ENCODE measurements at regions not wholly inside any gene's neighbourhood (a gene's known extent, or its start where the extent isn't known, plus 50 kb on each side); places are given as distances from the start of the nearest gene placed in this dataset.

DNA sequence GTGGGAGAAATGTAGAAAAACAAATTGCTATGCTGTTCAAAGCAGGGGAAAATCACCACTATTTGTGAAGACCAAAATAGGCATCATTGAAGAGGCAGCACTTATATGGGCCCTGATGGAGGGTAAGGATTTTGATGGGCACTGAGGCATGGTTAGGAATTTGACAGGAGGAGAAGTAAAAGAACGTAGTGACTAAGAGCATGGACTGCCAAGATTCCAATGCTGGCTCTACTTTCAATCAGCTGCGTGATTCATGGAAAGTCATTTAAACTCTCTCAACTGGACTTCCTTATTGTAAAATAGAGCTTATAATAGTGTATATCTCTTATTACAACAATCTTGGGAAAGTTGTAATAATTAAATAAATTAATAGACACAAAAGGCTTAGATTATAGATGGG is 267.7 kb upstream of the G2E3 start:
- no peak for DNase-seq (ENCODE audit: low read depth in 2 of 3, low spot score in 2 of 3)

DNA sequence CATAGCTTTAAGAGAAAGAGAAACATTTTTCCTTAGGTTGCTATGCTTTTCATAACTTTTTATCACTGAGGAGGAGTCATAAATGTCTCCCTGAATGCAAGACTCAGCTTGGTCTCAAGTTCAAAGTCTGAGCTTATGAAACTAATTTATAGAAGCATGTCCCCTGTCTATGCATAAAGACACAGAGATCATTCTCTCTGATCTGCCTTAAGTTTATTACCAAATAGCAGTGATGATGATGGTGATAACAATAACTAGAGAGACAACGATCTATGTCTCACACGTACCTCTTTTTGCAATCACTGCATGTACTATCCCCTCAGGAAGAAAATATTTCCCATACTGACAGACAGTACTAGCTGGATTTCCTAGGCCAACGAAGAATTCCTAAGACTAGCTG is 266.4 kb upstream of the G2E3 start:
- no peak for DNase-seq (ENCODE audit: low read depth in 2 of 3, low spot score in 2 of 3)

DNA sequence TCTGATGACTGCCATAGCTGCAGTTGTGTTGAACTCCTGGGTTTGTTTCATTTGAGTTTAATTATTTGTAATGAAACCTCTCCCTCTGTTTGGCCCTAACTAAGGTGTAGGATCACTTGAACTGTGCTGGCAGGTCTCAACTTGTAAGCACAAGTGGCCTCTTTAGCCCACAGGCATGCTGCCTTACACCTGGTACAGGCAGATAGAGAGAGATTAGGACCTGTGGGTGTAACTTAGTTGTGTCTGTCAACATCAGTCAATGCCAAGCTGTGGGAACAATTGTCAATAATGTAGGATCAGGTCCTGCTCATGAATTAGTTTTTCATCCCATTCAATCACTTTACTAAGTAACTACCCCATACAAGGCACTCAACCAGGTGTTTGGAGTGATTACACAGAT is 263.0 kb upstream of the G2E3 start:
- DNase-seq (ENCODE audit: low read depth in 2 of 3, low spot score in 2 of 3): no peak

DNA sequence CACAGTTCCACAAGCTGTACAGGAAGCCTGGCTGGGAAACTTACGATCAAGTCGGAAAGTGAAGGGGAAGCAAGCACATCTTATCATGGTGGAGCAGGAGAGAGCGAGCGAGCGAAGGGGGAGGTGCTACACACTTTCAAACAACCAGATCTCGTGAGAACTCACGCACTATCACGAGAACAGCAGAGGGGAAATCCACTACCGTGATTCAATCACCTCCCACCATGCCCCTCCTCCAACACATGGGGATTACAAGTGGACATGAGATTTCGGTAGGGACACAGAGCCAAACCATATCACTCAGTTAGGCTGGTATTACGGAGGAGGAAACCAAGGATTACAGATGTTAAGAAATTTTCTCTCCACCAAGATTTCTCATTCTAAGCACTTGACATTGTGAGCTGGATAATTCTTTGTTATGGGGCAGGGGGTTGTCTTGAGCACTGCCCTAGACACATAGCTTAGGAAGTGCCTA is 262.0 kb upstream of the G2E3 start:
- DNase-seq (ENCODE audit: low read depth in 2 of 3, low spot score in 2 of 3): peak in 2 of 3 donors; percentile 66 to 86

DNA sequence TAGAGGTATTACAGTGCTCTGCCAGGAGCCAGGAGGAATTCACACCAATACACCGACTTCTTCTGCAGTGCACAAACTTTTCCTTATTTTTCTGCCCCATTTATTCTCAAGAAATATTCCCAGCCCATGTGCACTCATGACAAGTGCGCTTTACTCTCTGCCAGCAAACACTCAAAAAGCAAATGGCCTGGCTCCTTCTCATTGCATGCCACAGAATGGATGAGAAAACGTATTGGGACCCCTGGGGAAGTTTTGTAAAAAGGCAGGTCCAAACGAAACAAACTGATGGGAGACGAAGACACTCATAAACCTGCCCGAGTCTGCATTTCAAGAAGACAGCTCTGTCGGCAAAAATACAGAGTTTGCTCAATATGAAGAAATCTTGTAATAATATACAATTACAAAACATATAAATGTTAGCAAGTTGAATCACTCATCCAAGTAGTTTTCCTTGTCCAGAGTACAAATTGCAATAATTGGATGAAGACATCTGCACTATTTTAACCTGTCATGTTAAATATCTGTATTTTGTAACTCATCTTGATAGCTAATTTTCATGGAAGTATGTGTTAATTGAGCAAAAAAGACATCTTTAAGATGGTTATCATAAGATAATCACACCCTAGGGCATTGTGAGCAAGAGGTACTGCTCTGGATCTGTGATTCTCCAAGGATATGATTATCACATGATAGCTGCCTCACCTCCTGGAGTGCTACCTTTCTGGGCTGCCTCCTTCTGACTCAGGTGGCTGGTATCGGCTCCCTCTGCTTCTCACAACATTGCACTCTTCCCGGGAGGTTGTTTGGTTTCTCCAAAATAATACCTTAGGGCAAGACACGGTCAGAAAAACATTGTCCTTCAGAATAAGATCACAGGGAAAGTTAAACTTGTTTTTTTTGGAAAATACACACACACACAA is 260.8 kb upstream of the G2E3 start:
- no peak for DNase-seq (ENCODE audit: low read depth in 2 of 3, low spot score in 2 of 3)

DNA sequence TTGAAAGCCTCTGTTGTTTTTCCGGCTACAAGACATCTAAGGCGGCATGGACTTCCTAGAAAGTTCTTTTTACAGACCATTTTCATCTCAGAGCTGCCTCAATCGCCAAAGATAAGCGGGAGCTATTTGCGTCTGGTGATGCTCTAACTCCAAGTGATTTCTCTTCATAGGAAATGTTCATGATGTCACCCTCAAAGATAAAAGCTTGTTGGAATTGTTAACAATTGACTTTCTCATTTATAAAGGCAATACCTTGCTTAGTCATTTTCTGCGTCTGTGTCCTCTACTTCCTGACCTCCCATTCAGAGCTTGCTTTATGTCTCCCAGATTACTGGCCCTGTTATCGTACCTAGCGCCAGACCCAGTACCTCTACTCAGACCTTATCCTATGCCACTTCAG is 259.0 kb upstream of the G2E3 start:
- DNase-seq (ENCODE audit: low read depth in 2 of 3, low spot score in 2 of 3): no peak

DNA sequence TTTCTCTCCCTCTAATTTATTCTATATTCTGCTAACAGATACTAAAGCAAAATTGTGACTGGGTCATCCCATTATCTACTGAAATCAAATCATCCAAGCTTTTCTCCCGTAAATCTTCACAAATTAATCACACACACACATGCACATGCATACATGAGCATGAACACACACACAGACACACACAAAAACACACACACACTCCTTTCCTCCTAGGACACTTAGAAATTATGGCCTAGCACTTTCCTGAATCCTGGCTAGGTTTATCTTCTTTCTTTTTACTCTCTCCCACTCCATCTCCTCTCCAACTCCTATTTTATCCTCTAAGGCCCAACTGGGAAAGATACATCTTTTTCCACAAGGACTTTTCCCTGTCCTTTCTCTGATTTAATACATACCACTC is 255.6 kb upstream of the G2E3 start:
- DNase-seq (ENCODE audit: low read depth in 2 of 3, low spot score in 2 of 3): no peak

DNA sequence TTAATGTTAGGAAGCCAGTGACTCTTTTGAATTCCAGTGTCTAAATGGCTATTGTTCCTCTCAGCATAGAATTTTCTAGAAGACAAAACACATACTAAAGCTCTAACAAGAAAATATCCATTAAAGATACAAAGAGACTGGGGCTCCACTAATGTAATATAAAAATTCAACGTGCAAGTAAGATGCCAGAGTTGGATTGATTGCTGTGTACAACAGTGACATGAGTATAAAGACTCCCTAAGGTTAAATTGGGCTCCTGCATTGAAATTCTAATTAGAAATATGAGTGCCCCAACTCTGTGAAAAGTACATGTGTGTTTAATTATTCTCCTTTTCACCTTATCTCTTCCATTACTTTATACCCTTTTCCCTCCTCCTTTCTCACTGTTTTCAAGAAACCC is 253.6 kb upstream of the G2E3 start:
- DNase-seq (ENCODE audit: low read depth in 2 of 3, low spot score in 2 of 3): no peak

DNA sequence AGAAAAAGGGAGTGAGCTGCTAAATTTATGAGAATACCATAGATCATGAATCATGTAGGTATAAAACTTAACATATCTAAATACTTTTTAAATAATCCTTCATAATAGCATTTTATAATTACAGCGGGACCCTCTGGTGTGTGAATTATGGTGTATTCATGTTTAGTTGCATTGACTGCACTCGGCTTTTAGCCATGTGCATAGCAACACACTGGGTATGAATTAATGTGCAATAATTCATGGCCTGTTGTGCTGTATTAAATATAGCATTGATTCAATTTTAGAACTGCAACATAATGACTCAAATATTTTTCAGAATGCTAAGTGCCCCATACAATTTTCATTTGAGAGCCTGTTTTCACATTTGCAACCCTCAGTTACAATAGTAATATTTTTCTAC is 249.6 kb upstream of the G2E3 start:
- DNase-seq (ENCODE audit: low read depth in 2 of 3, low spot score in 2 of 3): no peak

DNA sequence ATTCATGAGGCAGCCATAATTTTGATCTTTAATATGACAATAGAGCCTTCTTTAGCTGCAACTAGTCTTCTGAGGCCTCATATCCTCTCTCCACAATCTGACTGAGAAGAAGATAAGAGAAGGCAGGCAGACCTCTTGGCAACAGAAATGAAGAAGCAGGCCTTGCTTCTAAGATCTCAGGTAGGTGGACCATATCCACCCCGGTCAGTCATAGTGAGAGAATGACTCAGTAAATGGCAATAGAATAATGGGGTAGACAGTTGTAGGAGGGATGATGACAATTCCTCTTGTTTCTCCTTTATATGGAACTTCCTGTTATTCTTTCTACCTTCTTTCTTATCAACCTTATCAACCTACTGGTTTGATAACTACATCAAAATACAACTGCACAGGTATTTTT is 246.7 kb upstream of the G2E3 start:
- DNase-seq (ENCODE audit: low read depth in 2 of 3, low spot score in 2 of 3): no peak

DNA sequence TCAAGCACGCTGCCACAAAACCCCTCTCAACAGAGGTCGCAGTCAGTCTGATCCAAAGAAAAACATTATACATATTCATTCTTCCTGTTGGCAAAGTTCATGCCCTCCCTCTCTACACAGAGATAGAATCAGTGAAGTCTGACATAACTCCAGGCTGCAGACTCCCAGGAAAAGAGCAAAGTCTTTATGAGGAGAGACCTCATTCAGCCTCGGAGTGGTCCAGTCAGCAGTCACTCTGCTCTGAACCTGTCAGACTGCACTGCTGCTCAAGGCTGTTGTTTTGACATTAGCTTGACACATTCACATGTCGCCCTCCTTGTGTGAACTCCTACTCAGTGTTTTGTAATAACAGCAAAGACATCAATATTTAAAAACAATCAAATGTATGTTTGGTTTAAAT is 241.2 kb upstream of the G2E3 start:
- no peak for DNase-seq (ENCODE audit: low read depth in 2 of 3, low spot score in 2 of 3)

DNA sequence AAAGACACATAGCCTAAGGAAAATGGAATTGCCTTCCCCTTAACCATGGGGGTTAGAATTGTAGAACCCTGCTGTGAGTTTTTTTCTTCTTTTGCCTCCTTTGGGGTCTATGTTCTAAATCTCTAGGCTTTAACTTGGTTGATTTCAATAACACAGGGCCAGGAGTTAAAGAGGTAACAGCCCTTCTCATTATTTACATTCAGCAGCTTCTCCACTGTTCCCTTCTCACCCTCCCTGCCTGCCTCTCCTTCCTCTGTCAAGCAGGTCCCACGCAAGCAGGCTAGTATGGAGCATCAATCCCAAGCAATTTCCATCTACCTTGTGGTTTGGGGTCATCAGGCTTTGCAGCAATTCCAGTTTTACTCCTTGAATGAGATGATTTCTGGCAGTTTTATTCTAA is 236.1 kb upstream of the G2E3 start:
- DNase-seq (ENCODE audit: low read depth in 2 of 3, low spot score in 2 of 3): no peak

DNA sequence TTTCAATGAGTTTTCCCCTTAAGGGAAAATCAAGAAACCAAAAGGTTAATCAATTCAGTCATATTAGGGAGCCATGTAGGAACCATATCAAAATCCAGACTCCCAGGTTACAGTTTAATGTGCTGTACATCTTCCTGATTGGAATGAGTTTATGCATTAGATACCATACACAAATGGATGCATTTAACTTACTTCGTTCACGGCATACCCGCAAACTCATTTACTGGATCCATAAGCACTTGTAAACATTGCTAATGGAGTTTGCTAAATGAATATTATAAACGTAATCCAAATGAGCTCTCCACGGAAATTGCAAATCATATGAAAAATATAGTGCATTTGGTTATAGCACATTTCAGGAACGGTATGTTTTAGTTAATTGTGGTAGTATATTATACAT is 228.9 kb upstream of the G2E3 start:
- no peak for DNase-seq (ENCODE audit: low read depth in 2 of 3, low spot score in 2 of 3)

DNA sequence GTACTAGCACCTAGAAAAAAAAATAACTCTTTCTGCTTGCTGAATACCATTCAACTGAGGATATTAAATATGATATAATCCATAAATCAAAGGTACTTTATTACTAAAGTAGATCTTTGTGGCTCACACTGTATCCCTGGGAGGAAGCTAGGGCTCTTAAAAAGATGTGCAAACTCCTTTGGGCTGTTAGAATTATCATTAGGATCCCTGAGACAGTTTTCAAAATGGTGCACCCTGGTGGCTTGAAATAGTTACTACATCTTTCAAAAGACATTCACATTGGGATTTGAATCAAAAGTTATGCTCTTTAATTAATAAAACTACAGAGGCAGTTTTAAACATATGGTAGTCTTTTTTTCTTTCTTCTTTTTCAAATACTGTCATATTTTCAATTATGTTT is 228.5 kb upstream of the G2E3 start:
- peak in 1 of 3 donors; percentile 4 for DNase-seq (ENCODE audit: low read depth in 2 of 3, low spot score in 2 of 3)

DNA sequence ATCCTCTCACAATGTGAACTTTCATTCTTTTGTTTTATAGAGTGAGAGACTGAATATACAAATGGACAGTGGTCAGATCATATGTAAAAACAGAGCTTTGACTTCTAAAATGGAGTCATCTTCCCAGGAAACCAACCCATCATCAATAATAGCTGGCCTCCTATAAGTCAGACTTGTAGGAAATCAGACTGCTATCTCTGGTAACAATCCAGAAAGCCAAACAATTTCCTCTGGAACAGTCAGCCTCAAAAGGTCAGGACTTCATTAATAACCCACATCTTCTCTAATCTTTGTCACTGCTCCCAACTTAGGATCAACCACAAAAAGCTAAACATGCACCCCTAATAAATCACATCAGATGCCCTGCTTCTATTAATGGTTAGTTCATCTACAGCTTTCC is 227.9 kb upstream of the G2E3 start:
- DNase-seq (ENCODE audit: low read depth in 2 of 3, low spot score in 2 of 3): no peak

DNA sequence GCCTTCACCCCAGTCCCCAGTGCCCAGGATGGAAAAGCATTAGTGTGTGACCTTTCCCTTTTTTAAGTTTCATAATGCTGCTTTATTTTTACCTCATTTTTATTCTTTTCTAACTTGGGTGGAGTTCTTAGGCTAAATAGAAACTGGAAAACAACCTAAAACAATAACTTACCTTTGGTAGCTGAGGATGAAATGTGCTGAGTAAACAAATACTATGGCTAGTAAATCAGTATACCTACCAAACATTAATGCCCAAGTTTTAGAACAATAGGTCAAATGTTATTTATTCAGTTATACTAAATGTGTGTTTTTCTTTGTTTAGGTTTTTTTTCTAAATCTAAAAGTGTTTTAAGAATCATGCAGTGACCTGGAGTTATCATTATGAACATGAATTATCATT is 226.6 kb upstream of the G2E3 start:
- DNase-seq (ENCODE audit: low read depth in 2 of 3, low spot score in 2 of 3): no peak

DNA sequence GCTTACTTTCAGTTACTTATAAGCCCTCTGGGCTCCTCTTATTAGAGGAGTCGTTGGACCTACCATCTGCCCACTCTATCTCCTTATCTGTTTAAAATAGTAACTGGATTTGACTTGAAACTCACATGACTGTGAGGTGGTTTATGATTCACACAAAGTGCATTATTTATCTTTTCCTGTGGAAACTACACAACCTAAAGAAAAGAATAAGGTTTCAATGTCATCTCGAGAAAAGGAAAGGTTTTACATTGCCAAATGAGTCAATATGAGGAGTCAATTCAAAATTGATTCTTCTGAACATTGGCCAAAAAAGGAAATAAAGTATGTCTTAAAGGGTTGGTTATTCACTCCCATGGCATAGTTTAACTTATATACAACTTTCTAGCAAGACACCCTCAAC is 225.0 kb upstream of the G2E3 start:
- DNase-seq (ENCODE audit: low read depth in 2 of 3, low spot score in 2 of 3): no peak

DNA sequence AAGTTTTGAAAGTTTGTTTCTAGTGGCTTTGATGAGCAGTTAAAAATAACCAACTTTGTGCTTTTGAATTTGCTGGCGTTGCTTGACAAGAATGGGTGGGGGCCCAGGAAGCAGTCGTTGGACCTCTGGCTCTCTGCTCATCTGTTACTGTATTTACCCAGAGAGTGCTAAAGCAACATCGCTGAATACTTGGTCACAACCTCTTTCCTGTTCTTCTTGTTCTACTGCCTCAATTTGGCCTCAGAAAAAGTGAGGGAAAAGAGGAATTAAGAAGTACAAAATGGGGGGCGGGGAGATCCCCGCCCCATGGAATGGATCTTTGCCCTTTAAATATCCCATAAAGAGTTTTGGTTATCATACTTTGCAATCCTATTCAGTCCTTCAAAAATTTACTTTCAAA is 221.5 kb upstream of the G2E3 start:
- no peak for DNase-seq (ENCODE audit: low read depth in 2 of 3, low spot score in 2 of 3)

DNA sequence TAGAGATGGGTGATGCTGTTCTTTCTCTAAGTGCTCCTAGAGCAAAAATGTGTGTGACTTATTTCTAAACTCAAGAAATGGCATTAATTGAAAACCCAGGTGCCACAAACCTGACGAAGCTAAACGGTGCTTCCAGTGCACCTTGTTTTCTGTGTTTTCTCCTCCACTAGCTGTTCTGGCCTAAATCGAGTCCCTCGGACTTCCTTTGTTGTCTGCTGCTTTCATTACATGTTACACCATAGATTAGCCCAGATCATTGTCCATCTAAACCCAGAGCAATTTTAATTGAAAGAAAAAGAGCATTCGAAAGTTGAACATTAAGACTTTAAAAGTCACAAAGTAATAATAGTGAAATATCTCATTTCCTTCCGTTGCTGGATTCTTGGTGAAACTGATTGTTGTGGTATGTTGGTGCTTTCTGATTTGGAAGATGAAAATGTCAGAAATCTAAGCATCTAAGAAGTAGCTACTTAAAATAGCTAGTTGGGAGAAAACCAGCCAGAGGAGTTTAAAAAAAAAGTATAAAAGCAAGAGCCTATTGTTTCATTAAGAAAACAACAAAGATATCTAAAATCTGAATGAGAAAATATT is 219.6 kb upstream of the G2E3 start:
- DNase-seq (ENCODE audit: low read depth in 2 of 3, low spot score in 2 of 3): no peak

DNA sequence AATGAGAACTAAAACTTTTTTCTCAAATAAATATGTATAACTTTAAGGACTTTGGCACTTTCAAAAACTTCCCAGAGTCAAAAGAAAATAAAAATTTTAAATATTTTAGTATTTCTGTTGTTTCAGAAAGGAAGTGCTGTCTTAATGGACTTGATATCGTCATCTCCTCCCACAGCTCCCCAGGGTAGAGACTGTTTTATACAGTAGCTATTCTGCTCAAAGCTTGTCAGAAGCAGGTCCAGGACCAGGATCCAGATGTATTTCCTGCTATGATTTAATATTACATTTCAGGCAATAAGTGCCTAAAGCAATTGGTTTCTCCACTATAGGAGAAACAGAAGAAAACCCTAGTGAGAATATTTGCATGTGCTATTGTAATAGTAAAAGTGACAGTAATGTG is 218.5 kb upstream of the G2E3 start:
- no peak for DNase-seq (ENCODE audit: low read depth in 2 of 3, low spot score in 2 of 3)

DNA sequence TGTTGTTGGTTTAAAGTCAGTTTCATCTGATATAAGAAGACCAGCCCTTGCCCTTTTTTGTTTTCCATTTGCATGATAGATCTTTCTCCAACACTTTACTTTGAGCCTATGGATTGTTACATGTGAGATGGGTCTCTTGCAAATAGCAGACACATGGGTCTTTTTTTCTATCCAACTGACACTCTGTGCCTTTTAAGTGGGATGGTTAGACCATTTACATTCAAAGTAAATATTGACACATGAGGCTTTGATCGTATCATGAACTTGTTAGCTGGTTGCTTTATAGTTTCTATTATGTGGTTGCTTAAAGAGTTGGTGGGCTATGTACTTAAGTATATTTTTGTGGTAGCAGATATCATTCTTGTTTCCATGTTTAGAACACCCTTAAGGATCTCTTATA is 213.4 kb upstream of the G2E3 start:
- no peak for DNase-seq (ENCODE audit: low read depth in 2 of 3, low spot score in 2 of 3)

DNA sequence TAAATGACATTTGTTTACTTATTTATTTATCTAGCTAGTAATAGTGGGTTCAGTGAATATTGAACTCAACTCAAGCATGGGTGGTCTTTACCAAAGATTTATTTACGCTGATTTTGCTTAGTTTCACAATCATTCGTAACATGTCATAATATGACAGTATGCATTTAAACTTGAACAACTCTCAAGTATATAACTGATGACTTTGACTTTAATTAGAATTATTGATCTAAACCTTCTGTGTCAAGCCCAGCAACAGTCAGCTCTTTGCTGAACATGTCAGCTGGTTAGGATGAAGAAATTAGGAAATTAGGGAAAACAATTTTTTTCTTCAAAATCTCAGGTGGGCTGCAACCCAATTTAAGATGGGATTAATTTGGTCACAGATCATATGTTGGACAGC is 210.5 kb upstream of the G2E3 start:
- DNase-seq (ENCODE audit: low read depth in 2 of 3, low spot score in 2 of 3): no peak
